ENCODE measurements at regions not wholly inside any gene's neighbourhood (a gene's known extent, or its start where the extent isn't known, plus 50 kb on each side); places are given as distances from the start of the nearest gene placed in this dataset.

GRCh38 chr13:109880371-109881346, 94.3 kb upstream of the IRS2 start:
- no peak for DNase-seq

GRCh38 chr13:109879338-109879737, 93.0 kb upstream of the IRS2 start:
- DNase-seq = no peak

- no peak for DNase-seq
Observed at GRCh38 chr13:109877809-109878208, 91.4 kb upstream of the IRS2 start.

GRCh38 chr13:109875746-109876145, 89.4 kb upstream of the IRS2 start:
- no peak for DNase-seq

- no peak for DNase-seq
Observed at GRCh38 chr13:109874484-109875454, 88.4 kb upstream of the IRS2 start.

GRCh38 chr13:109873351-109874123, 87.2 kb upstream of the IRS2 start:
- no peak for DNase-seq

GRCh38 chr13:109872864-109873263, 86.5 kb upstream of the IRS2 start:
- DNase-seq = no peak

GRCh38 chr13:109870696-109871370, 84.5 kb upstream of the IRS2 start:
- no peak for DNase-seq

- no peak for DNase-seq
Observed at GRCh38 chr13:109870274-109870673, 83.9 kb upstream of the IRS2 start.

- DNase-seq = peak; percentile 91
Observed at GRCh38 chr13:109869312-109870237, 83.2 kb upstream of the IRS2 start.

GRCh38 chr13:109868578-109869311, 82.4 kb upstream of the IRS2 start:
- DNase-seq = peak; percentile 73

GRCh38 chr13:109867766-109868165, 81.4 kb upstream of the IRS2 start:
- DNase-seq = peak; percentile 27

GRCh38 chr13:109862627-109863026, 76.2 kb upstream of the IRS2 start:
- DNase-seq = peak; percentile 73

- DNase-seq = no peak
Observed at GRCh38 chr13:109859898-109860297, 73.5 kb upstream of the IRS2 start.

- DNase-seq = no peak
Observed at GRCh38 chr13:109859216-109859835, 72.9 kb upstream of the IRS2 start.

- peak; percentile 7 for DNase-seq
Observed at GRCh38 chr13:109858319-109858718, 71.9 kb upstream of the IRS2 start.

GRCh38 chr13:109857803-109858202, 71.4 kb upstream of the IRS2 start:
- DNase-seq = no peak

- DNase-seq = no peak
Observed at GRCh38 chr13:109857325-109857724, 70.9 kb upstream of the IRS2 start.

GRCh38 chr13:109856350-109856749, 70.0 kb upstream of the IRS2 start:
- no peak for DNase-seq

- DNase-seq = no peak
Observed at GRCh38 chr13:109853153-109853552, 66.8 kb upstream of the IRS2 start.
